ENCODE measurements at regions not wholly inside any gene's neighbourhood (a gene's known extent, or its start where the extent isn't known, plus 50 kb on each side); places are given as distances from the start of the nearest gene placed in this dataset.
A peak's percentile ranks its signal among the peaks of the same experiment; 100 is the strongest.

- H3K4me3 ChIP-seq = no peak overlapping the region
- TF ChIP-seq PKNOX1 (IDR thresholded peaks at IDR 0.05) = 0 out of 2 replicates have a peak, but pooled peaks have one; percentile 5
- TF ChIP-seq MEIS2 (IDR thresholded peaks at IDR 0.05; ENCODE audit: partially characterized antibody) = peak; percentile 39
- no peak for TF ChIP-seq NCOR1 (IDR thresholded peaks at IDR 0.05)
- TF ChIP-seq PBX2 (CRISPR knock-in tag; IDR thresholded peaks at IDR 0.05; ENCODE audit: low read depth) = no peak
- TF ChIP-seq PBX2 (tag; conservative IDR thresholded peaks at IDR 0.05; ENCODE audit: low read depth) = 0 out of 2 replicates have a peak, but pooled peaks have one; percentile 30
- TF ChIP-seq TEAD2 (tag; IDR thresholded peaks at IDR 0.05) = no peak
- TF ChIP-seq JUND (IDR thresholded peaks at IDR 0.05; ENCODE audit: borderline replicate concordance, low read depth, low read length) = no peak
- no peak for TF ChIP-seq JUND (tag; IDR thresholded peaks at IDR 0.05; ENCODE audit: borderline replicate concordance, low read depth, low read length)
- TF ChIP-seq ZBTB11 (CRISPR knock-in tag; IDR thresholded peaks at IDR 0.05) = no peak
- no peak for TF ChIP-seq GATA2 (CRISPR knock-in tag; IDR thresholded peaks at IDR 0.05)
- no peak overlapping the region for H3K27ac ChIP-seq (ENCODE audit: extremely low read depth, low read depth, low read length)
- ChIA-PET CTCF (ENCODE audit: low intra/inter-chr PET ratio) (no interaction called here), POLR2A (interaction anchor here (1.4 to 1.7 kb wide), 2 partner anchors 12 to 36 kb away, joined by 4 read pairs; no protein-coding TSS in a partner anchor)
- H3K36me3 ChIP-seq (ENCODE audit: control insufficient read depth, insufficient read depth, low read length) = no peaks in the 10 kb centered on the region
- intact Hi-C loops (cut with micrococcal nuclease) (loop anchor here (5.0 kb wide), 1 partner anchor 141 kb away; the partner anchor contains the start of gene KLF6), in situ Hi-C loops (cut with MboI) (no loop called here)
- ATAC-seq = no peak
- H3K79me2 ChIP-seq (ENCODE audit: control insufficient read depth, insufficient read depth, low read length) = no peaks in the 10 kb centered on the region
- FAIRE-seq = no peak
- WGBS (ENCODE audit: insufficient coverage, low coverage, missing lambda C conversion rate) = 11% methylated on average over 2 of the region's 2 CpGs
- no peak for DNase-seq (ENCODE audit: extremely low read depth in 1 of 4, low spot score in 3 of 4)
- no peaks in the 10 kb centered on the region for H3K9me3 ChIP-seq (replicated peaks; ENCODE audit: control insufficient read depth, insufficient read depth, low read depth, low read length)
- no peaks in the 10 kb centered on the region for H4K20me1 ChIP-seq (replicated peaks; ENCODE audit: control insufficient read depth, insufficient read depth, low read length)
- no peak overlapping the region for H2AFZ ChIP-seq (ENCODE audit: low read depth, low read length)
- H3K4me1 ChIP-seq (replicated peaks in 1 of 2; ENCODE audit: control insufficient read depth in 2 of 2, insufficient read depth in 2 of 2, low read length in 2 of 2) = peaks cover 11 to 32% of the 10 kb centered on the region in 2 experiments; a peak in 4 of 5 replicates
- H3K9me1 ChIP-seq (ENCODE audit: control insufficient read depth, insufficient read depth, low read length) = no peaks in the 10 kb centered on the region
- H3K27me3 ChIP-seq (ENCODE audit: control insufficient read depth in 2 of 2, insufficient read depth in 2 of 2, low read length in 2 of 2) = no peaks in the 10 kb centered on the region
- BruUV-seq (replicated peaks) = no TSS peak
- H3K4me2 ChIP-seq (ENCODE audit: insufficient read depth, low read length) = no peak overlapping the region
- no peak overlapping the region for H3K9ac ChIP-seq (ENCODE audit: insufficient read depth in 1 of 2, low read depth in 2 of 2, low read length in 2 of 2)
Measured at GRCh38 chr10:3928569-3928968, 143.6 kb upstream of the KLF6 start.

All from K562 (cell line).